GM23338 (cell line): ENCODE measurements at regions not wholly inside any gene's neighbourhood (a gene's known extent, or its start where the extent isn't known, plus 50 kb on each side); places are given as distances from the start of the nearest gene placed in this dataset.

ENCODE experiments used
- ATAC-seq: fragments of 200-7000 bp; cut with Tn5 transposase; 3 replicates; pipeline ENCODE4 v1.9.1; 2020
- DNase-seq: peaks from one replicate; pipeline ENCODE4 v3.0.0-alpha.2; 2015; ENCODE audit warnings: low spot score
- H2AFZ ChIP-seq: fragments of 200-600 bp; sonication (generic); 2 replicates; pipeline ENCODE4 v1.8.0; 2016; ENCODE audit warnings: antibody characterized with exemption, mild to moderate bottlenecking, moderate library complexity
- H3F3A ChIP-seq: fragments of 200-600 bp; sonication (generic); replicated peaks from 2 replicates; pipeline ENCODE4 v1.8.0; 2017; ENCODE audit warnings: antibody characterized with exemption, mixed run types, low read depth
- H3K27ac ChIP-seq: fragments of 200-600 bp; sonication (generic); 2 replicates; pipeline ENCODE4 v1.6.1; 2016; ENCODE audit warnings: low read depth
- H3K27me3 ChIP-seq: fragments of 200-600 bp; sonication (generic); 2 replicates; pipeline ENCODE4 v1.8.0; 2016; ENCODE audit warnings: mild to moderate bottlenecking, mixed run types, moderate library complexity; ENCODE audit not compliant: insufficient read depth
- H3K36me3 ChIP-seq: fragments of 200-600 bp; sonication (generic); 2 replicates; pipeline ENCODE4 v1.8.0; 2016; ENCODE audit warnings: mild to moderate bottlenecking; ENCODE audit not compliant: insufficient read depth
- H3K4me1 ChIP-seq: fragments of 200-600 bp; sonication (generic); 2 replicates; pipeline ENCODE4 v1.8.0; 2016; ENCODE audit warnings: mild to moderate bottlenecking, moderate library complexity; ENCODE audit not compliant: insufficient read depth
- H3K4me2 ChIP-seq: fragments of 200-600 bp; sonication (generic); 2 replicates; pipeline ENCODE4 v1.7.1; 2017; ENCODE audit warnings: mixed run types
- H3K4me3 ChIP-seq: fragments of 200-600 bp; sonication (generic); 2 replicates; pipeline ENCODE4 v1.6.1; 2016; ENCODE audit warnings: mixed run types
- H3K79me2 ChIP-seq: fragments of 200-600 bp; sonication (generic); replicated peaks from 2 replicates; pipeline ENCODE4 v1.8.0; 2017; ENCODE audit warnings: mild to moderate bottlenecking; ENCODE audit not compliant: insufficient read depth
- H3K9me2 ChIP-seq: fragments of 200-600 bp; sonication (generic); 2 replicates; pipeline ENCODE4 v1.8.0; 2017; ENCODE audit not compliant: insufficient read depth
- H4K20me1 ChIP-seq: fragments of 200-600 bp; sonication (generic); replicated peaks from 2 replicates; pipeline ENCODE4 v1.8.0; 2017; ENCODE audit warnings: mild to moderate bottlenecking; ENCODE audit not compliant: insufficient read depth
- H3K27ac Mint-ChIP-seq: 2 replicates; pipeline ENCODE4 v1.8.0; 2020; ENCODE audit warnings: inconsistent platforms, mild to moderate bottlenecking, moderate library complexity, mixed read lengths
- H3K27me3 Mint-ChIP-seq: 3 replicates; pipeline ENCODE4 v1.8.0; 2022; ENCODE audit warnings: low read depth, mild to moderate bottlenecking, moderate library complexity, mixed read lengths, inconsistent platforms; ENCODE audit not compliant: insufficient read depth, poor library complexity
- H3K36me3 Mint-ChIP-seq: 3 replicates; pipeline ENCODE4 v1.8.0; 2021; ENCODE audit warnings: low read depth, mild to moderate bottlenecking, inconsistent platforms, moderate library complexity, mixed read lengths
- H3K4me1 Mint-ChIP-seq: 3 replicates; pipeline ENCODE4 v1.8.0; 2020; ENCODE audit warnings: mild to moderate bottlenecking, inconsistent platforms, mixed read lengths
- H3K4me3 Mint-ChIP-seq: 3 replicates; pipeline ENCODE4 v1.8.0; 2021; ENCODE audit warnings: moderate library complexity, mild to moderate bottlenecking, inconsistent platforms, mixed read lengths
- H3K9me3 Mint-ChIP-seq: 3 replicates; pipeline ENCODE4 v1.8.0; 2020; ENCODE audit warnings: moderate library complexity, mild to moderate bottlenecking, inconsistent platforms, mixed read lengths
- CTCF ChIP-seq, 2 experiments: fragments of 200-600 bp in 1 of 2; sonication (generic) in 1 of 2; conservative IDR thresholded peaks; 2 replicates each; pipeline versions ENCODE4 v1.5.1 to v1.6.1; 2016 to 2017; ENCODE audit warnings: antibody characterized with exemption in 2 of 2, low read depth in 2 of 2, mild to moderate bottlenecking in 2 of 2, moderate library complexity in 1 of 2
- EZH2phosphoT487 ChIP-seq: fragments of 200-600 bp; sonication (generic); IDR thresholded peaks from one replicate; pipeline ENCODE4 v1.8.1; 2018; ENCODE audit warnings: antibody characterized with exemption; ENCODE audit not compliant: unreplicated experiment
- POLR2AphosphoS5 ChIP-seq: IDR thresholded peaks from 2 replicates; pipeline ENCODE4 v1.6.1; 2016; ENCODE audit warnings: antibody characterized with exemption, low read depth
- STAT1 ChIP-seq: IDR thresholded peaks from one replicate; pipeline ENCODE4 v1.6.1; 2016; ENCODE audit warnings: antibody characterized with exemption; ENCODE audit not compliant: unreplicated experiment
- ZNF114 ChIP-seq: fragments of 250-450 bp; sonication (Bioruptor Pico); IDR thresholded peaks from 2 replicates; pipeline ENCODE4 v1.5.0; 2020; ENCODE audit warnings: mild to moderate bottlenecking, moderate library complexity
- ZNF331 ChIP-seq: fragments of 250-450 bp; sonication (Bioruptor Pico); IDR thresholded peaks from 2 replicates; pipeline ENCODE4 v1.5.0; 2020; ENCODE audit warnings: low read depth, mild to moderate bottlenecking, moderate library complexity
- TF ChIP-seq, protein P1 (sequence below): IDR thresholded peaks from one replicate; pipeline ENCODE4 v1.6.1; 2018; ENCODE audit warnings: antibody characterized with exemption; ENCODE audit not compliant: unreplicated experiment
- TF ChIP-seq, protein P2 (sequence below): IDR thresholded peaks from 2 replicates; pipeline ENCODE4 v1.6.1; 2016; ENCODE audit warnings: antibody characterized with exemption

GRCh38 chr2:9771481-9772017 is 71.7 kb upstream of the TAF1B start (continued):
- TF ChIP-seq, protein P1, sequence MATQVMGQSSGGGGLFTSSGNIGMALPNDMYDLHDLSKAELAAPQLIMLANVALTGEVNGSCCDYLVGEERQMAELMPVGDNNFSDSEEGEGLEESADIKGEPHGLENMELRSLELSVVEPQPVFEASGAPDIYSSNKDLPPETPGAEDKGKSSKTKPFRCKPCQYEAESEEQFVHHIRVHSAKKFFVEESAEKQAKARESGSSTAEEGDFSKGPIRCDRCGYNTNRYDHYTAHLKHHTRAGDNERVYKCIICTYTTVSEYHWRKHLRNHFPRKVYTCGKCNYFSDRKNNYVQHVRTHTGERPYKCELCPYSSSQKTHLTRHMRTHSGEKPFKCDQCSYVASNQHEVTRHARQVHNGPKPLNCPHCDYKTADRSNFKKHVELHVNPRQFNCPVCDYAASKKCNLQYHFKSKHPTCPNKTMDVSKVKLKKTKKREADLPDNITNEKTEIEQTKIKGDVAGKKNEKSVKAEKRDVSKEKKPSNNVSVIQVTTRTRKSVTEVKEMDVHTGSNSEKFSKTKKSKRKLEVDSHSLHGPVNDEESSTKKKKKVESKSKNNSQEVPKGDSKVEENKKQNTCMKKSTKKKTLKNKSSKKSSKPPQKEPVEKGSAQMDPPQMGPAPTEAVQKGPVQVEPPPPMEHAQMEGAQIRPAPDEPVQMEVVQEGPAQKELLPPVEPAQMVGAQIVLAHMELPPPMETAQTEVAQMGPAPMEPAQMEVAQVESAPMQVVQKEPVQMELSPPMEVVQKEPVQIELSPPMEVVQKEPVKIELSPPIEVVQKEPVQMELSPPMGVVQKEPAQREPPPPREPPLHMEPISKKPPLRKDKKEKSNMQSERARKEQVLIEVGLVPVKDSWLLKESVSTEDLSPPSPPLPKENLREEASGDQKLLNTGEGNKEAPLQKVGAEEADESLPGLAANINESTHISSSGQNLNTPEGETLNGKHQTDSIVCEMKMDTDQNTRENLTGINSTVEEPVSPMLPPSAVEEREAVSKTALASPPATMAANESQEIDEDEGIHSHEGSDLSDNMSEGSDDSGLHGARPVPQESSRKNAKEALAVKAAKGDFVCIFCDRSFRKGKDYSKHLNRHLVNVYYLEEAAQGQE = no peak
- TF ChIP-seq EZH2phosphoT487 = no peak
- no peak; a peak in 1 of 4 replicates for TF ChIP-seq CTCF (conservative IDR thresholded peaks at IDR 0.05; ENCODE audit: low read depth in 2 of 2)

DNA sequence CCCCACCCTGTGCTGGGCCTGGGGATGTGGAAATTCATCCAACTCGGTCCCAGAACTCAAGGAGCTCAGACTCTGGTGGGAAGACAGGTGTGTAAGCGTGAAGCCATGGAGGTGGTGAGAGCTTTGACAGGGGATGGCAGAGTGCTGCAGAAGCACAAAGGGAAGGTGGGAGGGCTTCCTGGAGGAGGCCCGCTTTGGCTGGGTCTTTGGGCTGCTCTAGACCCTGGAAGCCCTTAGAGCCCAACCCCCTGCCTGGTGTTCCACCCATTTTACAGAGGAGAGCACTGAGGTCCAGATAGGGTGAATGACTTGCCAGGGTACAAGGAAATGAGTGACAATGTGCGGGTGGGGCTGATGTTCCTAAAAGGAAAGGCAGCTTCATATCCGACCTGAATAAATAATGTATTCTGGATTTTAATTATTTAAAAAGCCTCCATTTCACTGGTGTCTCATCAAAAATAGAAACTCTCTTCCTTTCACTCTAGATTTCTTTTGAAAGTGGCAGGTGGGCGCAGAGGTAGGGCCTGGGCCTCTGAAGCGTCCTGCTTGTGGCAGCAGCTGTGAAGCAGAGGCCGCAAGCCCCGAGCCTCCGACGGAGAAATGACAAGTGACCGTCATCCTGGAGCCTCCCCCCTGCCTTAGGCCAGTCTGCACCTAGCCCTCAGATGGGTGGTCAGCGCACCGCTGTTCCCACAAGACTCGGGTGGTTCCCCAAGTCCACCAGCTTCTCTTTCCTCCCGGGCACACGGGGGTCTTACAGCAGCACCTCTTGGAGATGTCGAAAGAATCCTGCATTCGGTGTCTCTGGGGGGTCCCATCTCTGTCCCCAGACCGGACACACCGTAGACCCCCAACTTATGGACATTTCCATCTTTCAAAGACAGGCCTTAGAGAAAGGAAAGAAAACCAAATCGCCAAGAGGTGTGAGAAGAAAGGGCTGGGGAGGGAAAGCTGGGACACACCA is 71.0 kb upstream of the TAF1B start:
- Histone ChIP-seq H2AFZ (no peak overlapping the region), H3K9me2 (no peaks in the 10 kb centered on the region), H4K20me1 (no peaks in the 10 kb centered on the region), H3K79me2 (no peaks in the 10 kb centered on the region), H3K36me3 (no peaks in the 10 kb centered on the region), H3F3A (no peaks in the 10 kb centered on the region), H3K27me3 (no peaks in the 10 kb centered on the region), H3K4me2 (no peak overlapping the region), H3K4me1 (peaks cover 19% of the 10 kb centered on the region; the same call in 1 of the 2 replicates), H3K4me3 (no peak overlapping the region), H3K27ac (no peak overlapping the region)
- Mint-ChIP-seq H3K4me3 (no peak overlapping the region), H3K9me3 (peaks cover 3% of the 10 kb centered on the region; the same call in 1 of the 3 replicates), H3K4me1 (peaks cover 42% of the 10 kb centered on the region), H3K27me3 (peaks cover 24% of the 10 kb centered on the region), H3K36me3 (no peaks in the 10 kb centered on the region; the same call in 2 of the 3 replicates), H3K27ac (no peak overlapping the region)
- ATAC-seq (no peak), DNase-seq (no peak)
- no peak for TF ChIP-seq STAT1
- TF ChIP-seq ZNF331 (CRISPR knock-in tag) = no peak
- TF ChIP-seq ZNF114 (CRISPR knock-in tag) = no peak
- TF ChIP-seq, protein P1 = no peak
- TF ChIP-seq, protein P2, sequence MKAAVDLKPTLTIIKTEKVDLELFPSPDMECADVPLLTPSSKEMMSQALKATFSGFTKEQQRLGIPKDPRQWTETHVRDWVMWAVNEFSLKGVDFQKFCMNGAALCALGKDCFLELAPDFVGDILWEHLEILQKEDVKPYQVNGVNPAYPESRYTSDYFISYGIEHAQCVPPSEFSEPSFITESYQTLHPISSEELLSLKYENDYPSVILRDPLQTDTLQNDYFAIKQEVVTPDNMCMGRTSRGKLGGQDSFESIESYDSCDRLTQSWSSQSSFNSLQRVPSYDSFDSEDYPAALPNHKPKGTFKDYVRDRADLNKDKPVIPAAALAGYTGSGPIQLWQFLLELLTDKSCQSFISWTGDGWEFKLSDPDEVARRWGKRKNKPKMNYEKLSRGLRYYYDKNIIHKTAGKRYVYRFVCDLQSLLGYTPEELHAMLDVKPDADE = no peak
- no peak for TF ChIP-seq POLR2AphosphoS5
